Mesenchymal stem cell (in vitro differentiated cells and primary cell): ENCODE measurements at regions not wholly inside any gene's neighbourhood (a gene's known extent, or its start where the extent isn't known, plus 50 kb on each side); places are given as distances from the start of the nearest gene placed in this dataset.
A peak's percentile ranks its signal among the peaks of the same experiment; 100 is the strongest.

Source experiments
- DNase-seq: peaks from one replicate; pipeline ENCODE4 v3.0.0-alpha.2; 2013
- H2AFZ ChIP-seq: one replicate; pipeline ENCODE4 v1.6.1; 2013; ENCODE audit warnings: low read depth, mild to moderate bottlenecking, control low read depth, inconsistent platforms, low read length, moderate library complexity
- H2AK5ac ChIP-seq: 2 replicates; pipeline ENCODE4 v1.6.1; 2013; ENCODE audit warnings: low read length, moderate library complexity, mild to moderate bottlenecking, inconsistent platforms; ENCODE audit not compliant: severe bottlenecking
- H2BK120ac ChIP-seq: one replicate; pipeline ENCODE4 v1.6.1; 2013; ENCODE audit warnings: low read depth, mild to moderate bottlenecking, inconsistent platforms, low read length, moderate library complexity
- H2BK12ac ChIP-seq, 2 experiments: one replicate each; pipeline ENCODE4 v1.6.1; 2013; ENCODE audit warnings: inconsistent platforms in 2 of 2, low read length in 2 of 2, mild to moderate bottlenecking in 2 of 2, moderate library complexity in 2 of 2, control low read depth in 1 of 2
- H2BK15ac ChIP-seq: one replicate; pipeline ENCODE4 v1.6.1; 2013; ENCODE audit warnings: mild to moderate bottlenecking, low read depth, inconsistent platforms; ENCODE audit not compliant: poor library complexity, severe bottlenecking
- H2BK5ac ChIP-seq: 2 replicates; pipeline ENCODE4 v1.6.1; 2013; ENCODE audit warnings: low read depth, mild to moderate bottlenecking, low read length, control low read depth, inconsistent platforms; ENCODE audit not compliant: poor library complexity, severe bottlenecking
- H3K14ac ChIP-seq, 2 experiments: one replicate each; pipeline ENCODE4 v1.6.1; 2013; ENCODE audit warnings: inconsistent platforms in 2 of 2, low read length in 2 of 2, control low read depth in 1 of 2, mild to moderate bottlenecking in 1 of 2, moderate library complexity in 1 of 2
- H3K18ac ChIP-seq, 2 experiments: one replicate each; pipeline ENCODE4 v1.6.1; 2013; ENCODE audit warnings: inconsistent platforms in 2 of 2, low read length in 2 of 2, control low read depth in 1 of 2, low read depth in 1 of 2, mild to moderate bottlenecking in 1 of 2
- H3K23ac ChIP-seq, 2 experiments: one replicate each; pipeline ENCODE4 v1.6.1; 2013; ENCODE audit warnings: inconsistent platforms in 2 of 2, low read length in 2 of 2, mild to moderate bottlenecking in 2 of 2, moderate library complexity in 2 of 2, control low read depth in 1 of 2
- H3K27ac ChIP-seq: 2 replicates; pipeline ENCODE4 v1.5.1; 2013; ENCODE audit warnings: mild to moderate bottlenecking, moderate library complexity, low read length, control low read depth, inconsistent platforms; ENCODE audit not compliant: poor library complexity, severe bottlenecking
- H3K27me3 ChIP-seq, 2 experiments: 2 replicates each; pipeline versions ENCODE4 v1.6.1 to v1.7.0; 2013; ENCODE audit warnings: low read length in 2 of 2, mild to moderate bottlenecking in 2 of 2, moderate library complexity in 2 of 2, control low read depth in 1 of 2, inconsistent platforms in 1 of 2; ENCODE audit not compliant: control insufficient read depth in 1 of 2, insufficient read depth in 1 of 2
- H3K36me3 ChIP-seq, 2 experiments: 2 replicates each; pipeline versions ENCODE4 v1.6.1 to v1.7.0; 2013; ENCODE audit warnings: low read length in 2 of 2, control low read depth in 1 of 2, inconsistent platforms in 1 of 2, low read depth in 1 of 2, mild to moderate bottlenecking in 1 of 2; ENCODE audit not compliant: insufficient read depth in 2 of 2, control insufficient read depth in 1 of 2
- H3K4ac ChIP-seq, 2 experiments: one replicate each; pipeline ENCODE4 v1.6.1; 2013; ENCODE audit warnings: inconsistent platforms in 2 of 2, low read length in 2 of 2, mild to moderate bottlenecking in 2 of 2, moderate library complexity in 2 of 2, control low read depth in 1 of 2, low read depth in 1 of 2
- H3K4me1 ChIP-seq: 2 replicates; pipeline ENCODE4 v1.6.1; 2013; ENCODE audit warnings: low read depth, low read length, control low read depth; ENCODE audit not compliant: control insufficient read depth, insufficient read depth
- H3K4me2 ChIP-seq: 2 replicates; pipeline ENCODE4 v1.6.1; 2013; ENCODE audit warnings: low read length, mild to moderate bottlenecking, inconsistent platforms; ENCODE audit not compliant: poor library complexity, severe bottlenecking
- H3K4me3 ChIP-seq, 2 experiments: 2 replicates each; pipeline versions ENCODE4 v1.5.1 to v1.7.0; 2013; ENCODE audit warnings: low read length in 2 of 2, mild to moderate bottlenecking in 2 of 2, control low read depth in 1 of 2, low read depth in 1 of 2; ENCODE audit not compliant: insufficient read depth in 1 of 2
- H3K79me1 ChIP-seq: replicated peaks from 2 replicates; pipeline ENCODE4 v1.6.1; 2013; ENCODE audit warnings: mild to moderate bottlenecking, control low read depth, low read length, inconsistent platforms; ENCODE audit not compliant: poor library complexity, severe bottlenecking
- H3K9ac ChIP-seq: 2 replicates; pipeline ENCODE4 v1.7.0; 2013; ENCODE audit warnings: mild to moderate bottlenecking, low read length, moderate library complexity
- H3K9me3 ChIP-seq: 2 replicates; pipeline ENCODE4 v1.7.0; 2013; ENCODE audit warnings: mild to moderate bottlenecking, low read length; ENCODE audit not compliant: control insufficient read depth
- H4K8ac ChIP-seq: one replicate; pipeline ENCODE4 v1.6.1; 2013; ENCODE audit warnings: inconsistent platforms, mild to moderate bottlenecking, low read length, moderate library complexity
- H4K91ac ChIP-seq: one replicate; pipeline ENCODE4 v1.6.1; 2013; ENCODE audit warnings: mild to moderate bottlenecking, low read length, inconsistent platforms
- WGBS: methylation state at CpG from one replicate; pipeline ENCODE4 v1.1.7; 2013; ENCODE audit warnings: mixed read lengths; 5-methylcytosine and 5-hydroxymethylcytosine counted together

DNA sequence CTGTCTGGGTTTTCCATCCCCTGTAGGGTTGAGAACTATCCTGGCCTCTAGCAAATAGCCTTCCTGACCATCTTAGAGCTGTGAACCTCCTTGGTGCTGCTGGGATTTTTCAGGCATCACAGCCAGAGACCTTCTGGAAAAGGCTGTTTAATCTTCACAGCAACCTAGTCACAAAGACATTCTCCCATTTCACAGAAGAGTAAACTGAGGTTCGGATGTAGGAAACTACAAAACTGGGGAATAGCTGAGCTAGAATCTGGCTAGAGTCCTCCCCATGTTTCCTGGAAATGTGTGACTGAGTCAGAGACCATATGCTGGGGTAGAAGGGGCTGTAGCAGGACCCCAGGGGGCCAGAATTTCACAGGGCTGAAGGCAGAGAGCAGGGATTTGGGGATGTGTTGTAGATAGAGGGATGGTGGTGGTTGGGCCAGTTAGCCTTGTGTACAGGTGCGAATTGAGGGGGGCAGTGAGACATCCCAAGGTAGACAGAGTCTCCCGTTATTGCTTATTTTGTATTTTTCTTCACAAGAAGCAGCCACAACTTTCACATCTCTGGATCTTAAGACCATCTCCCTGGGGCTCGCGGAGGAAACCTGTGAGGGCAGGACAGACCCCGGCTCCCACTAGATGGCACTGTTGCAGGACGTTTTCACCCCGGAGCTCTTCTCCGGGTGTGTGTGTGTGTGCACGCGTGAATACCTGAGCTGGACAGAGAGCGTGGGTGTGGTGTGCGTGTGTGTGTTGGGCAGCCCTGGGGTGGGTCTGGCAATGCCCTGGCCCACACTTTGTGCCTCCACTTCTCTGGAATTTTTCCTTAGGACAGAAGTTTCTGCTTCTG, 66.9 kb upstream of the PRR23C start:
- Histone ChIP-seq H2BK12ac (no peak overlapping the region), H3K27me3 (peaks cover 4 to 63% of the 10 kb centered on the region in 2 experiments), H3K4me3 (no peak overlapping the region), H2BK5ac (no peak overlapping the region), H4K8ac (no peak overlapping the region), H3K36me3 (no peaks in the 10 kb centered on the region), H2BK120ac (no peak overlapping the region), H3K27ac (no peak overlapping the region), H3K18ac (no peak overlapping the region), H3K79me1 (no peaks in the 10 kb centered on the region), H4K91ac (no peak overlapping the region), H3K4me2 (no peak overlapping the region), H3K9ac (no peak overlapping the region), H3K14ac (no peak overlapping the region), H3K4ac (no peak overlapping the region), H2AFZ (no peak overlapping the region), H3K23ac (no peak overlapping the region), H2AK5ac (peak overlapping the region; percentile 9), H3K9me3 (no peaks in the 10 kb centered on the region), H3K4me1 (peaks cover 3% of the 10 kb centered on the region), H2BK15ac (no peak overlapping the region)
- DNase-seq, result peak; percentile 54
- 17% methylated on average over 10 of the region's 13 CpGs for whole genome bisulfite sequencing

DNA sequence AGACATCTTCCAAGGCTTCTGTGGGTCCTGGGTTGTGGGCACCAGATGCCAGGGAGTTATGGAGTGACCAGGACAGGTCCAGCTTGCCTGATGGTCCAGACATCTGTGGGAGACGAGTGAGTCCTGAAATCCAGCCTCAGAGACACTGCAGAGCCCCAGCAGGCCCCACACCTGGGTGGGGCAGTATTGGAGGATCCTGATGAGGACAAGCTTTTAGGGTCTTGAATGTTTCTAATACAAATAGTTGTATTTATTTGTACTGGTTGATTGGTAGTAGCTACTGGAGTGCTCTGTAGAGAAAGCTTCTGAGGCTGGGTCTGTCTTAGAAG, 67.5 kb upstream of the PRR23C start:
- Histone ChIP-seq H3K4me2 (no peak overlapping the region), H4K91ac (no peak overlapping the region), H3K27ac (no peak overlapping the region), H4K8ac (no peak overlapping the region), H2BK5ac (no peak overlapping the region), H3K18ac (no peak overlapping the region), H3K14ac (no peak overlapping the region), H3K36me3 (no peaks in the 10 kb centered on the region), H3K4me1 (peaks cover 3% of the 10 kb centered on the region), H2BK12ac (no peak overlapping the region), H3K23ac (no peak overlapping the region), H2BK120ac (no peak overlapping the region), H3K9me3 (no peaks in the 10 kb centered on the region), H3K79me1 (no peaks in the 10 kb centered on the region), H2AFZ (no peak overlapping the region), H3K4ac (no peak overlapping the region), H2AK5ac (no peak overlapping the region), H3K9ac (no peak overlapping the region), H3K4me3 (no peak overlapping the region), H3K27me3 (peaks cover 0 to 57% of the 10 kb centered on the region in 2 experiments), H2BK15ac (no peak overlapping the region)
- 0% methylated on average over 1 of the region's 1 CpG for WGBS
- no peak for DNase-seq

DNA sequence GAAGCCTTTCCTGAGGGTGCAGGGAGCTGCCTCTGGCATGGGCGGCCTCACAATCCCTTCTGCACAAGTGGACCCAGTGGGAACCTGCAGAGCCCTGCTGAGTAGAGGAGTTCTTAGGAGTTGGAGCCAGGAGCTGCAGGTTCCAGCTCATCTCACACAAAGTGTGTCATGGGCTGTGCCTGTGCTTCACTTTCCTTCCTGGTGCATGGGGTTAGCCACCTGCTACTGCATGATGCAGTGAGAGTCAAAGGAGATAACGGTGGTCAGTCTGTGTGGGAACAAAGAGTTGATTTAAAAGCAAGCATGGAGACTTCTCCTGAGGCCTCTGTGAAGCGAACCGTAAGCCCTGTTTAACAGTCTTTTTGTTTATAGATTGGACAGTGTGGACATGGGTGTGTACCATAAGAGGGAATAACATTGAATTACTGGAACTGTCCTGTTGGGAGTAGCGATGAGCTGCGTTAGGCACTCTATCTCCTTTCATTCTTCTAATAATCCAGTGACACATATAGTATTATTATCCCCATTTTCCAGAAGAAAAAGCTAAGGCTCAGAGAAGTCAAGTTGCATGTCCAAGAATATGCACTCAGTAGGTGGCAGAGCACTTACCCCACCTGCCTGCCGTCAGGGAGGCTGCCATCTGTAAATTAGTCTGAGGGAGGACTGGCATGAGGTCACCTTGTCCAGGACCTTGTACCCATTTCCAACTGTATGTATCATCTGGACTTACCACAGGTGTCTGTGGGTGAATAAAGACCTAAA, 68.7 kb upstream of the PRR23C start:
- no peaks in the 10 kb centered on the region for H3K79me1 ChIP-seq
- no peak overlapping the region for H3K4ac ChIP-seq
- no peak for DNase-seq
- H2BK120ac ChIP-seq, result no peak overlapping the region
- peaks cover 0 to 45% of the 10 kb centered on the region in 2 experiments for H3K27me3 ChIP-seq
- H3K23ac ChIP-seq, result no peak overlapping the region
- no peak overlapping the region for H3K14ac ChIP-seq
- no peak overlapping the region for H2AK5ac ChIP-seq
- H3K4me3 ChIP-seq, result no peak overlapping the region
- H3K18ac ChIP-seq, result no peak overlapping the region
- 62% methylated on average over 7 of the region's 7 CpGs for WGBS
- no peak overlapping the region for H3K9ac ChIP-seq
- H2BK15ac ChIP-seq, result no peak overlapping the region
- no peak overlapping the region for H2BK5ac ChIP-seq
- no peaks in the 10 kb centered on the region for H3K9me3 ChIP-seq
- H3K4me2 ChIP-seq, result no peak overlapping the region
- H3K36me3 ChIP-seq, result no peaks in the 10 kb centered on the region
- no peak overlapping the region for H2BK12ac ChIP-seq
- no peak overlapping the region for H2AFZ ChIP-seq
- no peak overlapping the region for H4K8ac ChIP-seq
- H3K27ac ChIP-seq, result no peak overlapping the region
- H4K91ac ChIP-seq, result no peak overlapping the region
- peaks cover 3% of the 10 kb centered on the region for H3K4me1 ChIP-seq

DNA sequence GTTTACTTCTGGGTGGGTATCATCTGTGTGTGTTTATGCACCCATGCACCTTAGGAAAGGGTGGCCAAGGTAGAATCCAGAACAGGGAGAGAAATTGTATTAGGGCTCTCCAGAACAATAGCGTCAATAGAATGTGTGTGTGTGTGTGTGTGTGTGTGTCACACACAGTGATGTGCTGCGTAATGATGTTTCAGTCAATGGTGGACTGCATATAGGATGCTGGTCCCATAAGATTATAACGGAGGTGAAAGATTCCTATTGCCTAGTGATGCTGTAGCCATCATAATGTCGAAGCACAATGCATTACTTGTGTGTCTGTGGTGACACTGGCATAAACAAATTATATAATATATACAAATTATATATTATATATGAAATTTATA, 69.3 kb upstream of the PRR23C start:
- Histone ChIP-seq H2BK12ac (no peak overlapping the region), H2AFZ (no peak overlapping the region), H3K14ac (no peak overlapping the region), H3K9ac (no peak overlapping the region), H4K91ac (no peak overlapping the region), H3K79me1 (no peaks in the 10 kb centered on the region), H3K23ac (no peak overlapping the region), H3K36me3 (no peaks in the 10 kb centered on the region), H2BK120ac (no peak overlapping the region), H3K4me3 (no peak overlapping the region), H3K4me1 (peaks cover 3% of the 10 kb centered on the region), H3K18ac (no peak overlapping the region), H3K4me2 (no peak overlapping the region), H4K8ac (no peak overlapping the region), H2BK5ac (no peak overlapping the region), H3K27ac (no peak overlapping the region), H3K9me3 (no peaks in the 10 kb centered on the region), H2AK5ac (no peak overlapping the region), H3K4ac (no peak overlapping the region), H2BK15ac (no peak overlapping the region), H3K27me3 (peaks cover 0 to 41% of the 10 kb centered on the region in 2 experiments)
- WGBS, result 99% methylated on average over 3 of the region's 4 CpGs
- no peak for DNase-seq
